Mesendoderm (in vitro differentiated cells): ENCODE measurements at regions not wholly inside any gene's neighbourhood (a gene's known extent, or its start where the extent isn't known, plus 50 kb on each side); places are given as distances from the start of the nearest gene placed in this dataset.

Experiments
- DNase-seq: peaks from one replicate; pipeline ENCODE4 v3.0.0; 2013
- H2AK5ac ChIP-seq: 2 replicates; pipeline ENCODE4 v1.6.1; 2013; ENCODE audit warnings: low read length, inconsistent platforms
- H2BK120ac ChIP-seq: 2 replicates; pipeline ENCODE4 v1.6.1; 2013; ENCODE audit warnings: low read depth, mild to moderate bottlenecking, low read length, moderate library complexity, mixed read lengths
- H2BK15ac ChIP-seq: replicated peaks from 2 replicates; pipeline ENCODE4 v1.6.1; 2013; ENCODE audit warnings: low read depth, mild to moderate bottlenecking, moderate library complexity
- H2BK5ac ChIP-seq: 2 replicates; pipeline ENCODE4 v1.6.1; 2013; ENCODE audit warnings: low read length, inconsistent platforms
- H3K18ac ChIP-seq: 2 replicates; pipeline ENCODE4 v1.6.1; 2013; ENCODE audit warnings: mild to moderate bottlenecking, low read length, mixed read lengths
- H3K23ac ChIP-seq: one replicate; pipeline ENCODE4 v1.6.1; 2013; ENCODE audit warnings: low read length
- H3K27ac ChIP-seq: 2 replicates; pipeline ENCODE4 v1.5.1; 2013; ENCODE audit warnings: low read depth, mild to moderate bottlenecking, inconsistent platforms, low read length, moderate library complexity
- H3K27me3 ChIP-seq: 2 replicates; pipeline ENCODE4 v1.6.1; 2013; ENCODE audit warnings: low read length, control low read depth, mild to moderate bottlenecking, inconsistent platforms; ENCODE audit not compliant: insufficient read depth, poor library complexity
- H3K36me3 ChIP-seq: 2 replicates; pipeline ENCODE4 v1.6.1; 2013; ENCODE audit warnings: low read length, inconsistent platforms; ENCODE audit not compliant: control insufficient read depth, insufficient read depth
- H3K4ac ChIP-seq: one replicate; pipeline ENCODE4 v1.6.1; 2013; ENCODE audit warnings: low read depth, mild to moderate bottlenecking, low read length, moderate library complexity
- H3K4me1 ChIP-seq: 2 replicates; pipeline ENCODE4 v1.6.1; 2013; ENCODE audit warnings: low read depth, low read length, inconsistent platforms; ENCODE audit not compliant: control insufficient read depth
- H3K4me2 ChIP-seq: 2 replicates; pipeline ENCODE4 v1.6.1; 2013; ENCODE audit warnings: low read length
- H3K4me3 ChIP-seq: 2 replicates; pipeline ENCODE4 v1.5.1; 2013; ENCODE audit warnings: mild to moderate bottlenecking, low read length
- H3K56ac ChIP-seq: one replicate; pipeline ENCODE4 v1.6.1; 2013; ENCODE audit warnings: low read length
- H3K79me1 ChIP-seq: 2 replicates; pipeline ENCODE4 v1.6.1; 2013; ENCODE audit warnings: low read length, inconsistent platforms
- H3K79me2 ChIP-seq: 2 replicates; pipeline ENCODE4 v1.6.1; 2013; ENCODE audit warnings: mild to moderate bottlenecking, low read length; ENCODE audit not compliant: control insufficient read depth, insufficient read depth
- H3K9ac ChIP-seq: 2 replicates; pipeline ENCODE4 v1.6.1; 2013; ENCODE audit warnings: low read length, inconsistent platforms
- H4K5ac ChIP-seq: one replicate; pipeline ENCODE4 v1.6.1; 2013; ENCODE audit warnings: low read length
- H4K8ac ChIP-seq: one replicate; pipeline ENCODE4 v1.6.1; 2013; ENCODE audit warnings: low read depth, mild to moderate bottlenecking, control low read depth, low read length, moderate library complexity
- WGBS: extraction: QIAGEN DNeasy Blood & Tissue Kit; methylation state at CpG from one replicate; pipeline ENCODE4 v1.1.7; 2013; ENCODE audit warnings: low lambda C conversion rate, missing lambda C conversion rate; ENCODE audit not compliant: insufficient coverage; ENCODE audit errors: extremely low coverage; 5-methylcytosine and 5-hydroxymethylcytosine counted together

DNA sequence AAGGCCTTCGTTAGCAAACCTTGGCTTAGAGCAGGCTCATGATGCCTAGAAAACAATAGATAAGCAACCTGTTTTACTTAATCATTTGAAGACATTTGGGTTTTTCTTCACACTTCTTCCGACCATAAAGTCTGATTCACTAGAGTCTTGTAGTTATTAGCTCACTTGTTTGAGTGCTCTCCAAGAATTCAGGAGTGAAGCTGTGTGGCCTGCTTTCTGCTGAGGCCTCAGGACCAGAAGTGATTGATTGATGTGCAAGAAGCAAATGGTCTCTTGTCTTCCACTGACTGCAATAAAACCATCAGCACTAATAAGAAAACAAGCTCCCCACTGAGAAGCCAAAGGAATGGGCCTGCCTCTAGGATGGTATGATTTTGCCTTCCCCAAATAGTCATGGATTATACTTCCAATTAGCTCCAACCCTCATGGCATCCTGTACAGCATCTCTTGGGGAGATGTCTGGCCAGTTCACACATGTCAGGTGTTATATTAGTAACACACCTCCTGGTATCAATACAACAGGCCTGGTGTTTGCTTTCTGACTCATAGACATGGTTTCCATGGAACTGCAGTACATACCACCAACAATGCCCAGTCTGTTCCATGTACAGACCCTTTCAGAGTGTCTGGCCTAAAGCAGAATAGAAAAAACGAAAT is 317.6 kb downstream of the CWC27 start:
- Histone ChIP-seq H3K56ac (no peak overlapping the region), H3K4ac (no peak overlapping the region), H2AK5ac (no peak overlapping the region), H3K79me1 (no peaks in the 10 kb centered on the region), H3K27me3 (no peaks in the 10 kb centered on the region), H2BK15ac (no peak overlapping the region), H4K8ac (no peak overlapping the region), H3K18ac (no peak overlapping the region), H3K4me3 (no peak overlapping the region), H3K79me2 (no peaks in the 10 kb centered on the region), H2BK120ac (no peak overlapping the region), H3K4me2 (no peak overlapping the region), H3K27ac (no peak overlapping the region), H4K5ac (no peak overlapping the region), H3K4me1 (no peaks in the 10 kb centered on the region), H3K36me3 (no peaks in the 10 kb centered on the region), H3K9ac (no peak overlapping the region), H2BK5ac (no peak overlapping the region), H3K23ac (no peak overlapping the region)
- no peak for DNase-seq
- whole genome bisulfite sequencing: no CpG with 5 or more reads among the region's 3 CpGs

DNA sequence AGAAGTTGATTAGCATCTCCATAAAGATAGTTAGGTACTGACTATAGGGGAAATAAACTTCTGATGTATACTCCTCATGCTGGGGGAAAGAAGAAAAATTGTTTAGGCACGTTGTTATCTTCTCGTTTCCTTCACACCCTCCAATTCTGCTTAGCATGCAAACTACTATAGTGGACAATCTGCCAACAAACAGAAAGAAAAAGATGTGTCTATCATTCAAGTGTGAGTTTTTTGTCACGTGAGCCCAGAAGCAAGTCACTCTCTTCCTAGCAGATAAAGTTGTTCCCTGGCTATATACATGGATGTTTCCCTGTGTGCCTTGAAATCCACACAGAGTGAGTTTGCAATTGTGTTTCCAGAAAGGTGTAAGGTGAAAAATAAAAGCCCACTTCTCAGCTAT is 318.4 kb downstream of the CWC27 start:
- H3K27ac ChIP-seq: no peak overlapping the region

DNA sequence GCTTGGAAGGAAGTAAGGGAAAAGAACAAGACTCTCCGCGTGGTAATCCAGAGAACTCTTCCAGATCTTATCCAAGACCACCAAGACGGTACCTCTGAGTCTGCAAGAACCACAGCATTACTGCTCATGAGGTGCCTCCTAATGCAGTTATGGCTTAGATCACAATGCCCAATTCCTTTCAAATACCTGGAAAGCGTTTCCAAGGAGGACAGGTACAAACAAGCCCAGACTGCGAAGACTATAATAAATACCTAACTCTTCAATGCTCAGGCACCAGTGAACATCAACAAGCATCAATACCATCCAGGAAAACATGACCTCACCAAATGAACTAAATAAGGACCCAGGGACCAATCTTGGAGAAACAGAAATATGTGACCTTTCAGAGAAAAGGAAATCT is 325.5 kb downstream of the CWC27 start:
- no peak overlapping the region for H2AK5ac ChIP-seq
- no peak overlapping the region for H3K56ac ChIP-seq
- no peak overlapping the region for H3K4ac ChIP-seq
- no peak overlapping the region for H4K8ac ChIP-seq
- H3K9ac ChIP-seq: no peak overlapping the region
- H3K4me1 ChIP-seq: no peaks in the 10 kb centered on the region
- H3K36me3 ChIP-seq: no peaks in the 10 kb centered on the region
- no CpG with 5 or more reads among the region's 5 CpGs for WGBS
- no peak overlapping the region for H3K4me3 ChIP-seq
- H2BK5ac ChIP-seq: no peak overlapping the region
- no peak for DNase-seq
- H4K5ac ChIP-seq: no peak overlapping the region
- H3K23ac ChIP-seq: no peak overlapping the region
- H3K79me1 ChIP-seq: no peaks in the 10 kb centered on the region
- H3K18ac ChIP-seq: no peak overlapping the region
- no peak overlapping the region for H2BK120ac ChIP-seq
- no peaks in the 10 kb centered on the region for H3K79me2 ChIP-seq
- H3K27me3 ChIP-seq: no peaks in the 10 kb centered on the region
- H3K27ac ChIP-seq: no peak overlapping the region
- no peak overlapping the region for H3K4me2 ChIP-seq
- H2BK15ac ChIP-seq: no peak overlapping the region

More for the DNA sequence above, 318.4 kb downstream of the CWC27 start:
- no CpG with 5 or more reads among the region's 3 CpGs for WGBS
- no peak overlapping the region for H3K18ac ChIP-seq
- H3K4me2 ChIP-seq: no peak overlapping the region
- H4K8ac ChIP-seq: no peak overlapping the region
- H2BK15ac ChIP-seq: no peak overlapping the region
- H3K4me1 ChIP-seq: no peaks in the 10 kb centered on the region
- H3K23ac ChIP-seq: no peak overlapping the region
- H3K27me3 ChIP-seq: no peaks in the 10 kb centered on the region
- no peaks in the 10 kb centered on the region for H3K79me2 ChIP-seq
- no peak overlapping the region for H3K4me3 ChIP-seq
- H3K36me3 ChIP-seq: no peaks in the 10 kb centered on the region
- no peak overlapping the region for H2AK5ac ChIP-seq
- H4K5ac ChIP-seq: no peak overlapping the region
- H3K4ac ChIP-seq: no peak overlapping the region
- no peak overlapping the region for H3K9ac ChIP-seq
- no peak for DNase-seq
- H2BK5ac ChIP-seq: no peak overlapping the region
- H3K56ac ChIP-seq: no peak overlapping the region
- no peak overlapping the region for H2BK120ac ChIP-seq
- no peaks in the 10 kb centered on the region for H3K79me1 ChIP-seq

DNA sequence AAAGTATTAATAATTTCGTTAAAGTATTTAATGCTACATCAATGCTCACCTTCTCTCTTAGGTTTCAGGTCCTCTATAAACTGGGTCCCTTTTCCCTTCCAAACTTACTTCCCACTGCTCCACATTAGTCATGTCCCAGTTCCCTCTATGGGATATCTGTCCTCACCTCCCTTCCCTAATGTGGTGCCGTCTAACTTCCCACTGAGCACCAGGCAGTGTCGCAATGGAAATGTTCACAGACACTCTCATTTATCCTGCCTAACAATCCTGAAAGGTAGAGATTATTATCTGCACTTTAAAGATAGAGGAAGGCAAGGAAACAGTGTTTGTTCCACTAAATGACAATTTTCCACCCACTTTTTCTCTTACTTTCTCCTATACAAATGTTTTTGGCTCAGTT is 329.7 kb downstream of the CWC27 start:
- Histone ChIP-seq H3K79me2 (no peaks in the 10 kb centered on the region), H3K9ac (no peak overlapping the region), H3K36me3 (no peaks in the 10 kb centered on the region), H3K27me3 (no peaks in the 10 kb centered on the region), H4K8ac (no peak overlapping the region), H3K4ac (no peak overlapping the region), H3K4me2 (no peak overlapping the region), H2AK5ac (no peak overlapping the region), H3K79me1 (no peaks in the 10 kb centered on the region), H2BK15ac (no peak overlapping the region), H3K23ac (no peak overlapping the region), H3K18ac (peak overlapping the region; percentile 54), H3K4me1 (peaks cover 6% of the 10 kb centered on the region), H3K4me3 (no peak overlapping the region), H3K27ac (no peak overlapping the region), H2BK5ac (no peak overlapping the region), H2BK120ac (no peak overlapping the region), H3K56ac (no peak overlapping the region), H4K5ac (no peak overlapping the region)
- peak; percentile 41 for DNase-seq
- no CpG with 5 or more reads among the region's 3 CpGs for WGBS
